ENCODE measurements at regions not wholly inside any gene's neighbourhood (a gene's known extent, or its start where the extent isn't known, plus 50 kb on each side); places are given as distances from the start of the nearest gene placed in this dataset.

DNA sequence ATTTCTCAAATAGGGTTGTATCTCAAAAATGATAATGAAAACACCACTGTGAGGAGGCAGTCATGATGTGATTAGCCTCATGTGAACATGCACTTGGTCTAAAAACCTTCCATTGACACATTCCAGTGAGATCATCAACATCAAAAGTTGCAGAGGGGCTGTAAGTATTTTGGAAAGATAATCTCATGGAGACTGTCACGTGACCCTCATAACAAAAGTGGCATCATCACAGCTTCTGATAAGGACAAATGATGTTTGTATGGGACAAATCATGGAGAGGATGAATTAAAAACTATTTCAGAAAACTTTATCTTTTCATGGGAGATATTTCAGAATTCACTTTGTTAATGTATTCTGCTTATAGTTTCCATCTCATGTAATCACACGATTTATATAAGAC lies 203.1 kb upstream of the NDN start:
- TF ChIP-seq SMC3 (IDR thresholded peaks at IDR 0.05; ENCODE audit: borderline replicate concordance, low read length) = no peak
- TF ChIP-seq PAX8 (IDR thresholded peaks at IDR 0.05) = no peak
- no peak for TF ChIP-seq IKZF1 (conservative IDR thresholded peaks at IDR 0.05)
- TF ChIP-seq NFYA (IDR thresholded peaks at IDR 0.05; ENCODE audit: borderline replicate concordance, low read depth, low read length) = no peak
- TF ChIP-seq, protein P1, sequence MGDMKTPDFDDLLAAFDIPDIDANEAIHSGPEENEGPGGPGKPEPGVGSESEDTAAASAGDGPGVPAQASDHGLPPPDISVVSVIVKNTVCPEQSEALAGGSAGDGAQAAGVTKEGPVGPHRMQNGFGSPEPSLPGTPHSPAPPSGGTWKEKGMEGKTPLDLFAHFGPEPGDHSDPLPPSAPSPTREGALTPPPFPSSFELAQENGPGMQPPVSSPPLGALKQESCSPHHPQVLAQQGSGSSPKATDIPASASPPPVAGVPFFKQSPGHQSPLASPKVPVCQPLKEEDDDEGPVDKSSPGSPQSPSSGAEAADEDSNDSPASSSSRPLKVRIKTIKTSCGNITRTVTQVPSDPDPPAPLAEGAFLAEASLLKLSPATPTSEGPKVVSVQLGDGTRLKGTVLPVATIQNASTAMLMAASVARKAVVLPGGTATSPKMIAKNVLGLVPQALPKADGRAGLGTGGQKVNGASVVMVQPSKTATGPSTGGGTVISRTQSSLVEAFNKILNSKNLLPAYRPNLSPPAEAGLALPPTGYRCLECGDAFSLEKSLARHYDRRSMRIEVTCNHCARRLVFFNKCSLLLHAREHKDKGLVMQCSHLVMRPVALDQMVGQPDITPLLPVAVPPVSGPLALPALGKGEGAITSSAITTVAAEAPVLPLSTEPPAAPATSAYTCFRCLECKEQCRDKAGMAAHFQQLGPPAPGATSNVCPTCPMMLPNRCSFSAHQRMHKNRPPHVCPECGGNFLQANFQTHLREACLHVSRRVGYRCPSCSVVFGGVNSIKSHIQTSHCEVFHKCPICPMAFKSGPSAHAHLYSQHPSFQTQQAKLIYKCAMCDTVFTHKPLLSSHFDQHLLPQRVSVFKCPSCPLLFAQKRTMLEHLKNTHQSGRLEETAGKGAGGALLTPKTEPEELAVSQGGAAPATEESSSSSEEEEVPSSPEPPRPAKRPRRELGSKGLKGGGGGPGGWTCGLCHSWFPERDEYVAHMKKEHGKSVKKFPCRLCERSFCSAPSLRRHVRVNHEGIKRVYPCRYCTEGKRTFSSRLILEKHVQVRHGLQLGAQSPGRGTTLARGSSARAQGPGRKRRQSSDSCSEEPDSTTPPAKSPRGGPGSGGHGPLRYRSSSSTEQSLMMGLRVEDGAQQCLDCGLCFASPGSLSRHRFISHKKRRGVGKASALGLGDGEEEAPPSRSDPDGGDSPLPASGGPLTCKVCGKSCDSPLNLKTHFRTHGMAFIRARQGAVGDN (IDR thresholded peaks at IDR 0.05) = no peak
- TF ChIP-seq EZH2 (IDR thresholded peaks at IDR 0.05; ENCODE audit: borderline replicate concordance, control insufficient read depth, low read depth, low read length) = no peak
- TF ChIP-seq BMI1 (IDR thresholded peaks at IDR 0.05; ENCODE audit: borderline replicate concordance) = no peak
- no peak for TF ChIP-seq MXI1 (IDR thresholded peaks at IDR 0.05; ENCODE audit: low read depth, low read length)
- no peak for TF ChIP-seq HCFC1 (IDR thresholded peaks at IDR 0.05; ENCODE audit: low read length)
- TF ChIP-seq ZBTB40 (IDR thresholded peaks at IDR 0.05; ENCODE audit: borderline replicate concordance) = no peak
- no peak for TF ChIP-seq PRDM15 (CRISPR knock-in tag; IDR thresholded peaks at IDR 0.05)
- no peak for FAIRE-seq
- no peak for ATAC-seq
- no TSS peak for BruUV-seq (replicated peaks)
- Histone ChIP-seq H3K4me2 (ENCODE audit: control insufficient read depth, insufficient read depth) (no peak overlapping the region), H3K4me3 (no peak overlapping the region), H4K20me1 (ENCODE audit: control insufficient read depth, insufficient read depth) (no peaks in the 10 kb centered on the region), H3K79me2 (ENCODE audit: control insufficient read depth, insufficient read depth, low read length) (no peaks in the 10 kb centered on the region), H3K27me3 (replicated peaks in 1 of 2; ENCODE audit: control insufficient read depth in 2 of 2, insufficient read depth in 2 of 2, low read length in 1 of 2) (no peaks in the 10 kb centered on the region), H3K4me1 (ENCODE audit: control insufficient read depth, insufficient read depth, low read length) (no peaks in the 10 kb centered on the region), H3K9ac (ENCODE audit: control insufficient read depth, insufficient read depth, low read length) (no peak overlapping the region), H3K9me3 (replicated peaks; ENCODE audit: control insufficient read depth, insufficient read depth, low read length) (no peaks in the 10 kb centered on the region), H2AFZ (ENCODE audit: control insufficient read depth, low read depth, low read length) (no peak overlapping the region), H3K27ac (ENCODE audit: control insufficient read depth, insufficient read depth) (no peak overlapping the region), H3K36me3 (ENCODE audit: control insufficient read depth in 2 of 2, insufficient read depth in 2 of 2, low read length in 1 of 2) (no peaks in the 10 kb centered on the region)
- DNase-seq (ENCODE audit: low read depth, low spot score) = no peak
- POLR2A ChIA-PET = no interaction called here
- RAD21 ChIA-PET (ENCODE audit: unreplicated experiment) = no interaction called here
- intact Hi-C loops (cut with micrococcal nuclease; ENCODE audit: unreplicated experiment) = no loop called here
- SMC1A ChIA-PET (ENCODE audit: uncharacterized antibody, unreplicated experiment) = no interaction called here
- WGBS (ENCODE audit: insufficient coverage, insufficient replicate concordance, low lambda C conversion rate, missing lambda C conversion rate) = 0% methylated on average over 2 of the region's 2 CpGs
- CTCF ChIA-PET = no interaction called here
- in situ Hi-C loops (cut with MboI) = no loop called here

Measured in GM12878 (cell line).